GM19468 (cell line): ENCODE measurements at regions not wholly inside any gene's neighbourhood (a gene's known extent, or its start where the extent isn't known, plus 50 kb on each side); places are given as distances from the start of the nearest gene placed in this dataset.

ENCODE experiments used
- ATAC-seq: cut with Tn5 transposase; IDR thresholded peaks from one replicate; pipeline ENCODE4 v1.9.1; 2021; ENCODE audit warnings: mild to moderate bottlenecking, moderate library complexity, moderate number of reproducible peaks; ENCODE audit not compliant: unreplicated experiment; ENCODE audit errors: extremely low read depth

- ATAC-seq = no peak
Observed at GRCh38 chr2:57828221-57828620, 218.4 kb upstream of the VRK2 start.

GRCh38 chr2:57834666-57835065 is 211.9 kb upstream of the VRK2 start:
- no peak for ATAC-seq

DNA sequence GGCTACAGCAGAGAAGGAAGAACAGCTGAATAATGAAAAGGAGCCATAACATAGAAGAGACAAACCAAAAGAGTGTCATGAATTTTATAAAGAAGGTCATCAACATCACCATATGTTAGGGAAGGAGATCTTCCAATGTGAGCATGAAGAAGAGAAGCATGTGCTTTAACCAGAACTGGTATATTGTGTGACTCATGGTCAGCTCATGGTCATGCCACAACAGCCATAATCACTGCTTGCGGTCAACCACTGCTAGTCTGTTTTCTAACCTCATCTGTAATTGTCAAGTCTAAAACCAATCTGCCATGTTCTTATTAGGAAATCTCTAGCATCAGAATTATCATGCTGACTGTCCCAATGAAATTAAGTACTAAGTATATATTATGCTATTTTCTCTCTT is 204.1 kb upstream of the VRK2 start:
- ATAC-seq = no peak

GRCh38 chr2:57843158-57843557 is 203.4 kb upstream of the VRK2 start:
- no peak for ATAC-seq

DNA sequence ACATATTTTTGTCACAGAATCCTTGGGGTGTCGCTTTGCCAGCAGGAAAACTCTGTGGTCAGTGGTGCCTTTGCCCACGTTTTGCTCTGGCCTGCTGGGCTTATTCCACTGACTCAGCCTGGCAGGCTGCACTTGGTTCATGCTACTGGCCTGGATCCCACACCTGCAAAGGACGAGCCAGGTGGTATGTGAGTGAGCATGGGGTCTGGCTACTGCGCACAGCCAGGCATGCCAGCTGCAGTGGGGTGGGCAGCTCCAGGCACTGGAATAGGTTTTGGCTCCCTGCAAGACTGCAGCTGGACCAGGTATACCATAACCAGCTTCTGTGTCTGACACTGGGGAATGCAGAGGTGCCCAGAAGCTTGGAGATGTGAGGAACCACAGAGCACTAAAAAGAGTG is 197.9 kb upstream of the VRK2 start:
- no peak for ATAC-seq

- ATAC-seq = no peak
Observed at GRCh38 chr2:57849843-57850242, 196.8 kb upstream of the VRK2 start.

GRCh38 chr2:57850415-57851130 is 196.0 kb upstream of the VRK2 start:
- no peak for ATAC-seq

DNA sequence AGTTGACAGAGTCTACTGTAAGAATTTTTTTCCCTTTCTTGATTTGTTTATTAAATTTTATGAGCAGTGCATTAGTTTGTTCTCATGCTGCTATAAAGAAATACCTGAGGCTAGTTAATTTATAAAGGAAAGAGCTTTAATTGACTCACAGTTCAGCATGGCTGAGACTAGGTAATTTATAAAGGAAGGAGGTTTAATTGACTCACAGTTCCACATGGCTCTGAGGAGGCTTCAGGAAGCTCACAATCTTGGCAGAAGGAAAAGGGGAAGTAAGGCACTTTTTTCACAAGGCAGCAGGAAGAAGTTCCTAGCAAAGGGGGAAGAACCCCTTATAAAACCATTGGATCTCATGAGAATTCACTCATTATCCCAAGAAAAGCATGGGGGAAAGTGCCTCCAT is 191.4 kb upstream of the VRK2 start:
- no peak for ATAC-seq

GRCh38 chr2:57859755-57860154 is 186.9 kb upstream of the VRK2 start:
- ATAC-seq = no peak

DNA sequence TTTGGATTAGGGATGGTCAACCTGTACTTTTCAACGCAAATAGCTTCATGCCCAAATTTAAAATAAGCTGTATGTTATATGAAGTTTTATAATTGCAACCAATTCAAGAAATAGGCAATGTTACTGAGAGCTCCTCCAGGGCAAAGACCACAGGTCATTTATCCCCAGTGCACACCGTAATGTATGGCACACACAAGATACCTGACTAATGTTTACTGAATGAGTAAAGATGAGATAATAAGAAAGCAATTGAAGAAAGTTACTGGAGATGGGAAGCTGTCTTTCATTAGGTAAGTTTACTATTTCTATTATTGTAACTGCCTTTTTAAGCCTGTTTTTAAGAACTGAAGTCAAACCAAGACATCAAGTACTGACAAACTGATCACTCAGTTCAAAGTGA is 184.5 kb upstream of the VRK2 start:
- ATAC-seq = no peak

DNA sequence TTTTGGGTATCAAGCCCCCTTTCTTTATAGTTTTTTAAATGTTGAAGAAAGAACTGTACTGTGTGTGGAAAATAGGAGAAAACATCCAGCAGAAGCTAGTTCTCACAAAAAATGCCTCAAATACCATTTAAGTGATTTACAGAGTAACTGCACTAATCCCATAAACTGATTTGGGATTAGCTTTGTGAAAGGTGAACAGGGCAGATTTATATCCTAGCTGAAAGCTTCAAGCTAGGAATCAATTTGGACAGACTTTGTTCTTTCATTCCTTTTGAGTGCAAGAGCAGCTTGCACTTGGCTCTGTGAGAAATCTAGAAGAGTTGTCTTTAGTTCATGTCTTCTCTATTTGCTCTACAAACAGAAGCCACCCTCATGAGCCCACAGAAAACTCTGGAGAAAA is 183.9 kb upstream of the VRK2 start:
- no peak for ATAC-seq

- ATAC-seq = no peak
Observed at GRCh38 chr2:57864926-57865325, 181.7 kb upstream of the VRK2 start.

GRCh38 chr2:57867730-57868129 is 178.9 kb upstream of the VRK2 start:
- no peak for ATAC-seq

DNA sequence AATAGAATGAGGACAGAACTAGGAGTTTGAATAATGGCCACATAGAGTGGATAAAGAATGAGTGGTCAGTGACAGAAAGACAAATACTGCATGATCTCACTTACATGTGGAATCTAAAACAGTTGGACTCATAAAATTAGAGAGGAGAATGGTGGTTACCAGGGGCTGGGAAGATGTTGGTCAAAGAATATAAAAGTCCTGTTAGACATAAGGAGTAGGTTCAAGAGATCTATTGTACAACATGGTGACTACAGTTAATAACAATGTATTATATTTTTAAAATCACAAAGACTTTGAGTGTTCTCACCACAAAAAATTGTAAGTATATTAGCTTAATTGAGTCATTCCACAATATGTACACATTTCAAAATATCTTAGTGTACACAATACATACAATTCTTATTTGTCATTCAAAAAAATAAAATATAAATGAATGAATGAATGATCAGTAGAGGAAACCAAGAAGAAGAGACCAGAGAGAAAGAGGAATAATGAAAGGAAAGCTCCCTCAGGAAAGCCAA is 177.9 kb upstream of the VRK2 start:
- no peak for ATAC-seq

GRCh38 chr2:57869758-57870344 is 176.8 kb upstream of the VRK2 start:
- ATAC-seq = no peak

DNA sequence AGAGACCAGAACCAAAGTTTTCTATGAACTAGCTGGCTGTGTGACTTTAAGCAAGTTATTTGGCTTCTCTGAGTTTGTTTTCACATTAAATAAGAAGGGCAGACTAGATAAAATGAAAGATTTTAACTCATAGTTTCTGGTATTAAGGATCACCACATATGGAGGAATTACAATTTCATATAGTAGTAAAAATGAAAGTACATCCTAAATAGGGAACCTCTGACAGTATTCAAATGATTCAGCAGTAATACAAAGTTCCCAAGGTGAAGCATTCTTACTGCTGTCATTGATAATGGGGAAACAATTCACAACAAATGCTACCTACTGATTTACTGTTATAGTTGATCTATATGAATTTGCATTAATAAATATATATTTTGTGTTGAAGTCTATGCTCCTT is 170.3 kb upstream of the VRK2 start:
- no peak for ATAC-seq

- ATAC-seq = no peak
Observed at GRCh38 chr2:57877811-57878170, 168.8 kb upstream of the VRK2 start.

GRCh38 chr2:57878171-57878865 is 168.3 kb upstream of the VRK2 start:
- no peak for ATAC-seq

- ATAC-seq = no peak
Observed at GRCh38 chr2:57878866-57879210, 167.8 kb upstream of the VRK2 start.

DNA sequence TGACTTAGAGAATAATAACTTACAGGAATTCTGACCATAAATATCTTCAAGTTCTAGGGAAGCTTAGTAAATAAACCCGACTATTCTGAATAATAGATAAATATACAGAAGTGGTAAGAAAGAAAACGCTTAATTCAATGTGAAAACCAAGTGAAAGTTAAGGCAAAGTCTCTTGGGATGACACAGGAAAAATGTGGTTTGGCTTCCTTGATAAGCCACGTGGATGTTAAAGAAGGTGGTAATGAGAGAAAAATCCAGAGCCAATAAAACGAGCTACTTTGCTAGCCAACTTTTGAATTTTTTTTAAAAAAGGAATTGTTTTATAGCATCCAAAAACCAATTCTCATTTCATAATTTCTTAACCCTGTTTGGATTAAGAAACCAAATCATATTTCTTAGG is 166.2 kb upstream of the VRK2 start:
- ATAC-seq = no peak

DNA sequence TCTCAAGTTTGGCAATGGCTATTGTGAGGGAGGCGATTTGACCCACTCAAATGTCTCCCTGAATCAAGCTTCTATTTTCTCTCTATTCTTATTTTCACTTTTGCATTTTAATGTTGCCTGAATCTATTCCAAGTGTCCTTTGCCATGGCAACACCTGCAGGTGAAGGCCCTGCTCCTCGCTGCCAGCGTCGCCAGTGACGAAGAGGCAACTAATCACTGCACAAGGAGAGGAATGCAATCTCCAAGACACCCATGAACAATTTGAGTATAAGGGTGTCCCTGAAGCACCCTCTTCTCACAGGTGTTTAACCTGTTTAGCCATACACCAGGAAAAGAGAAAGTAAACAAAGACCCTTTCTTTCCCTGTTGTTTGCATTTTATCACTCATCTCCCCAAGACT is 165.6 kb upstream of the VRK2 start:
- no peak for ATAC-seq
